Fibroblast of lung (primary cell): ENCODE measurements at regions not wholly inside any gene's neighbourhood (a gene's known extent, or its start where the extent isn't known, plus 50 kb on each side); places are given as distances from the start of the nearest gene placed in this dataset.

Experiments used
- EZH2 ChIP-seq: IDR thresholded peaks from 2 replicates; pipeline ENCODE4 v1.5.1; 2012; ENCODE audit warnings: low read length, control low read depth, mild to moderate bottlenecking; ENCODE audit errors: missing control alignments
- TF ChIP-seq, protein P1 (sequence below), 2 donors: IDR thresholded peaks in 1 of 2; conservative IDR thresholded peaks in 1 of 2; 1 replicate in 1 of 2; 2 replicates in 1 of 2; pipeline ENCODE4 v1.5.1; 2011 to 2012; ENCODE audit warnings: low read length in 2 of 2, control low read depth in 1 of 2, inconsistent platforms in 1 of 2, low read depth in 1 of 2, mild to moderate bottlenecking in 1 of 2

DNA sequence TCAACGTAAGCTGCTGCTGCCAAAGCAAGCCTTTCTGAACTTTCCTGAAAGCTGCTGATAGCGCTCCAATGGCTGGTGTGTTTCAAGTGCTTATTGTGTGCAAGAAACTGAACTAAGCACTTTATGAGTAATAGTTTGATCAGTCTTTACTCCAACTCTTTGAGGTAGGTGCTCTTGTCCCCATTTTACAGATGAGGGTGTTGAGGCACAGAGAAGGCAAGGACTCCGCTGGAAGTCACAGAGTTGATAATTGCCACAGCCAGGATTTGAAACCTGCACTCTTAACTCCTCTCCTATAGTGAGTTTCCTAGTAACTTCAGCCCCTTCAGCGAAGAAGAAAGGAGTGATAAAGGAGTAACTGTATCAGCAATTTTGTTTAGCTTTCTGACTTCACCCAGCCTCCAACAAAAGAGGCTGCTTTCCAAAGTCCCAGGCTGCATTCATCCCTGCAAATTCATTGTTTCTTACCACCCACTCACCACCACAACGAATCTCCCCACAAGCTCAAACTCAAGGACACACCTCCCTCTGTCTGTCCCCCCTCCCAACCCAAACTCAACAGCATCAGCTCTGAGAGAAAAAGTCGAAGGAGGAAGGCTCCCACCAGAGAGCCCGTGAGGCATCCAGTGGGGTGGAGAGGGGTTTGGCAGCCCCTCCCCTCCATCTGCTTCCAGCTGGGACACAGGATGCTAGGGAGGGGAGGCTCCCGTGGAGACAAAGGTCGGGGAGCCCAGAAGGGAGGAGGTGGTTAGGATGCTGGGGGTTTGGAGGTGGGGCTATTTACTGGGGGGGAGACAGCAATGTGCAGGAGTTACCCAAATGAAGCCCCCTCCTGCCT lies 139.6 kb downstream of the NAV1 start:
- TF ChIP-seq, protein P1, sequence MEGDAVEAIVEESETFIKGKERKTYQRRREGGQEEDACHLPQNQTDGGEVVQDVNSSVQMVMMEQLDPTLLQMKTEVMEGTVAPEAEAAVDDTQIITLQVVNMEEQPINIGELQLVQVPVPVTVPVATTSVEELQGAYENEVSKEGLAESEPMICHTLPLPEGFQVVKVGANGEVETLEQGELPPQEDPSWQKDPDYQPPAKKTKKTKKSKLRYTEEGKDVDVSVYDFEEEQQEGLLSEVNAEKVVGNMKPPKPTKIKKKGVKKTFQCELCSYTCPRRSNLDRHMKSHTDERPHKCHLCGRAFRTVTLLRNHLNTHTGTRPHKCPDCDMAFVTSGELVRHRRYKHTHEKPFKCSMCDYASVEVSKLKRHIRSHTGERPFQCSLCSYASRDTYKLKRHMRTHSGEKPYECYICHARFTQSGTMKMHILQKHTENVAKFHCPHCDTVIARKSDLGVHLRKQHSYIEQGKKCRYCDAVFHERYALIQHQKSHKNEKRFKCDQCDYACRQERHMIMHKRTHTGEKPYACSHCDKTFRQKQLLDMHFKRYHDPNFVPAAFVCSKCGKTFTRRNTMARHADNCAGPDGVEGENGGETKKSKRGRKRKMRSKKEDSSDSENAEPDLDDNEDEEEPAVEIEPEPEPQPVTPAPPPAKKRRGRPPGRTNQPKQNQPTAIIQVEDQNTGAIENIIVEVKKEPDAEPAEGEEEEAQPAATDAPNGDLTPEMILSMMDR (conservative IDR thresholded peaks at IDR 0.05 in 1 of 2, IDR thresholded peaks at IDR 0.05 in 1 of 2; ENCODE audit: low read depth in 1 of 2, low read length in 2 of 2): no peak
- no peak for TF ChIP-seq EZH2
